A673 (cell line): ENCODE measurements at regions not wholly inside any gene's neighbourhood (a gene's known extent, or its start where the extent isn't known, plus 50 kb on each side); places are given as distances from the start of the nearest gene placed in this dataset.

Experiments used
- BruUV-seq: library from RNA; stranded (reverse); fragments of 400-500 nt; replicated peaks from 2 replicates; lab custom pipeline; 2021; lab: Mats Ljungman, UMichigan
- CTCF ChIA-PET: fragments of 300-600 bp; sonication (Branson Sonifier 250); formaldehyde crosslinking; loops from one replicate; lab custom pipeline; 2022; ENCODE audit warnings: antibody characterized with exemption; lab: Charles Lee
- POLR2A ChIA-PET: fragments of 300-600 bp; sonication (Branson Sonifier 250); formaldehyde crosslinking; loops from one replicate; lab custom pipeline; 2022; ENCODE audit warnings: antibody characterized with exemption; ENCODE audit not compliant: low non-redundant PET; lab: Charles Lee
- DNase-seq: peaks from one replicate; pipeline ENCODE4 v3.0.0-alpha.2; 2015; ENCODE audit warnings: low spot score
- H3K27ac ChIP-seq: fragments of 200-600 bp; sonication (generic); 2 replicates; pipeline ENCODE4 v1.5.1; 2016; ENCODE audit warnings: mixed run types, low read depth, mild to moderate bottlenecking, mixed read lengths, antibody characterized with exemption, low read length; ENCODE audit not compliant: poor library complexity, severe bottlenecking
- H3K27me3 ChIP-seq: fragments of 200-600 bp; sonication (generic); replicated peaks from 2 replicates; pipeline ENCODE4 v1.6.1; 2017; ENCODE audit warnings: mixed run types, low read depth, mild to moderate bottlenecking, mixed read lengths, antibody characterized with exemption, low read length; ENCODE audit not compliant: insufficient read depth, poor library complexity
- H3K36me3 ChIP-seq: fragments of 200-600 bp; sonication (generic); 2 replicates; pipeline ENCODE4 v1.6.1; 2016; ENCODE audit warnings: mixed run types, mild to moderate bottlenecking, mixed read lengths, antibody characterized with exemption, low read length; ENCODE audit not compliant: insufficient read depth, poor library complexity, severe bottlenecking
- H3K4me1 ChIP-seq: fragments of 200-600 bp; sonication (generic); 2 replicates; pipeline ENCODE4 v1.6.1; 2017; ENCODE audit warnings: mixed run types, mild to moderate bottlenecking, mixed read lengths, antibody characterized with exemption, low read length; ENCODE audit not compliant: insufficient read depth, poor library complexity, severe bottlenecking
- H3K4me3 ChIP-seq: fragments of 200-600 bp; sonication (generic); 2 replicates; pipeline ENCODE4 v1.5.1; 2016; ENCODE audit warnings: low read depth, mixed run types, mild to moderate bottlenecking, mixed read lengths, low read length; ENCODE audit not compliant: poor library complexity, severe bottlenecking
- H3K9me3 ChIP-seq: fragments of 200-600 bp; sonication (generic); 2 replicates; pipeline ENCODE4 v1.6.1; 2016; ENCODE audit warnings: mixed run types, low read depth, mild to moderate bottlenecking, mixed read lengths, antibody characterized with exemption, low read length; ENCODE audit not compliant: poor library complexity, severe bottlenecking
- EZH2 ChIP-seq: fragments of 200-600 bp; sonication (generic); IDR thresholded peaks from 2 replicates; pipeline ENCODE4 v1.6.1; 2017; ENCODE audit warnings: borderline replicate concordance, low read depth, mild to moderate bottlenecking, mixed read lengths, antibody characterized with exemption, low read length; ENCODE audit not compliant: poor library complexity, severe bottlenecking
- intact Hi-C: fragments of 100-400 bp; cut with micrococcal nuclease; formaldehyde crosslinking; loops from one replicate; pipeline ENCODE4 v1.10.0; 2022; ENCODE audit not compliant: unreplicated experiment
- TF ChIP-seq, protein P1 (sequence below): fragments of 300-800, 200-600 bp; sonication (generic); conservative IDR thresholded peaks from 2 replicates; pipeline ENCODE4 v1.5.1; 2017; ENCODE audit warnings: low read depth, mild to moderate bottlenecking, antibody characterized with exemption, low read length, moderate library complexity, mixed read lengths

DNA sequence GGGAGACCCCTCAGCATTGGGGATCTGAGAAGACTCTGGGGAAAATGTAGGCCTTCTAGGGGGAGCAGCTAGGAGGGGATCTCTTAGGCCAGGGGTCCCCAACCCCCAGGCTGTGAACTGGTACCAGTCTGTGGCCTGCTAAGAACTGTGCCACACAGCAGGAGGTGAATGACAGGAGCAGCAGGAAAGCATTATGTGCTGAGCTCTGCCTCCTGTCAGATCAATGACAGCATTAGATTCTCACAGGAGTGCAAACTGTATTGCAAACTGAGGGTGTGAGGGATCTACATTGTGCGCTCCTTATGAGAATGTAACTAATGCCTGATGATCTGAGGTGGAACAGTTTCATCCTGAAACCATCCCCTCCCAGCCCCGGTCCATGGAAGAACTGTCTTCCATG, 127.3 kb downstream of the SCG2 start:
- Histone ChIP-seq H3K4me3 (no peak overlapping the region), H3K36me3 (no peaks in the 10 kb centered on the region), H3K9me3 (no peaks in the 10 kb centered on the region), H3K4me1 (no peaks in the 10 kb centered on the region), H3K27ac (no peak overlapping the region), H3K27me3 (no peaks in the 10 kb centered on the region)
- TF ChIP-seq, protein P1, sequence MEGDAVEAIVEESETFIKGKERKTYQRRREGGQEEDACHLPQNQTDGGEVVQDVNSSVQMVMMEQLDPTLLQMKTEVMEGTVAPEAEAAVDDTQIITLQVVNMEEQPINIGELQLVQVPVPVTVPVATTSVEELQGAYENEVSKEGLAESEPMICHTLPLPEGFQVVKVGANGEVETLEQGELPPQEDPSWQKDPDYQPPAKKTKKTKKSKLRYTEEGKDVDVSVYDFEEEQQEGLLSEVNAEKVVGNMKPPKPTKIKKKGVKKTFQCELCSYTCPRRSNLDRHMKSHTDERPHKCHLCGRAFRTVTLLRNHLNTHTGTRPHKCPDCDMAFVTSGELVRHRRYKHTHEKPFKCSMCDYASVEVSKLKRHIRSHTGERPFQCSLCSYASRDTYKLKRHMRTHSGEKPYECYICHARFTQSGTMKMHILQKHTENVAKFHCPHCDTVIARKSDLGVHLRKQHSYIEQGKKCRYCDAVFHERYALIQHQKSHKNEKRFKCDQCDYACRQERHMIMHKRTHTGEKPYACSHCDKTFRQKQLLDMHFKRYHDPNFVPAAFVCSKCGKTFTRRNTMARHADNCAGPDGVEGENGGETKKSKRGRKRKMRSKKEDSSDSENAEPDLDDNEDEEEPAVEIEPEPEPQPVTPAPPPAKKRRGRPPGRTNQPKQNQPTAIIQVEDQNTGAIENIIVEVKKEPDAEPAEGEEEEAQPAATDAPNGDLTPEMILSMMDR, result no peak
- TF ChIP-seq EZH2, result no peak
- no peak for DNase-seq
- no TSS peak for BruUV-seq
- ChIA-PET POLR2A (no interaction called here), CTCF (no interaction called here)
- intact Hi-C loops, result no loop called here

DNA sequence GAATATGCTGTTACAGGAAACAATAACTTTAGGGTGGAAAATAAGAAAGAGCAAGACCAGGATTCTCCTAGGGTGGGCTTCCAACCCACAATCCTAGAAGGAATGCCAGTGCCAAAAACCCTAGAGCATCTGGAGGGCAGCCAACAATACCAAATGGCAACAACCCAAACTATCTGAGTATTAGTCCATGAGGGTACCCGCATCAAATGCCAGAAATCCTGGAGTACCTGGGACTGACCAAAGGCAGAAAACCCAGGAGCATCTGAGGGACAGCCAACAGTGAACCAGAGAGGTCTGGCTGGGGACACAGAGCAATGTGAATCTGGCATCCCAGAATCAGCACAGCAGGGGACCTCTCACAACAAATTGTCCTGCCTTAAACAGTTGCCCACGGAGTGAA, 126.3 kb downstream of the SCG2 start:
- no peaks in the 10 kb centered on the region for H3K4me1 ChIP-seq
- ChIA-PET CTCF (no interaction called here), POLR2A (no interaction called here)
- intact Hi-C loops, result no loop called here
- H3K9me3 ChIP-seq, result no peaks in the 10 kb centered on the region
- TF ChIP-seq, protein P1, result no peak
- no peak for TF ChIP-seq EZH2
- H3K27me3 ChIP-seq, result no peaks in the 10 kb centered on the region
- DNase-seq, result no peak
- H3K4me3 ChIP-seq, result no peak overlapping the region
- H3K36me3 ChIP-seq, result no peaks in the 10 kb centered on the region
- H3K27ac ChIP-seq, result no peak overlapping the region
- BruUV-seq, result no TSS peak

DNA sequence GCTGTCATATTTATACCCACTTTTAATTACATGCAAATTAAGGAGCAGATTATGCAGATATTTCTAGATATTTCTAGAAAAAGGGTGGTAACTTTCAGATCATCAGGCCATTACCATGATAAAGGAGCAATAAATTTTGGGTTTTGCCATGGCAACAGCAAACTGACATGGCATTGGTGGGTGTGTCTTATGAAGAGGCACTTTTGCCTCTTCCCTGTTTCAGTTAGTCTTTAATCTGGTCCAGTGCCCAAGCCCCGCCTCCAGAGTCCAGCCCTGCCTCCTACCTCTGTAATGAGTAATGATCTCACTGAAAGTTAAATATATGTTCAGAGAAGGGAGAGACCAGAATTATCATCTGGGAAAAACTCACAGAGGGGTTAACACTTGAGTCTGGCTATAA, 124.8 kb downstream of the SCG2 start:
- Histone ChIP-seq H3K36me3 (no peaks in the 10 kb centered on the region), H3K4me1 (no peaks in the 10 kb centered on the region), H3K4me3 (no peak overlapping the region), H3K27ac (no peak overlapping the region), H3K27me3 (no peaks in the 10 kb centered on the region), H3K9me3 (no peaks in the 10 kb centered on the region)
- TF ChIP-seq EZH2, result no peak
- TF ChIP-seq, protein P1, result no peak
- BruUV-seq, result no TSS peak
- no peak for DNase-seq
- ChIA-PET CTCF (no interaction called here), POLR2A (no interaction called here)
- intact Hi-C loops, result no loop called here
